Fibroblast of upper back skin (primary cell): ENCODE measurements at regions not wholly inside any gene's neighbourhood (a gene's known extent, or its start where the extent isn't known, plus 50 kb on each side); places are given as distances from the start of the nearest gene placed in this dataset.

ENCODE experiments used
- DNase-seq: peaks from one replicate; pipeline ENCODE4 v3.0.0-alpha.2; 2013

DNA sequence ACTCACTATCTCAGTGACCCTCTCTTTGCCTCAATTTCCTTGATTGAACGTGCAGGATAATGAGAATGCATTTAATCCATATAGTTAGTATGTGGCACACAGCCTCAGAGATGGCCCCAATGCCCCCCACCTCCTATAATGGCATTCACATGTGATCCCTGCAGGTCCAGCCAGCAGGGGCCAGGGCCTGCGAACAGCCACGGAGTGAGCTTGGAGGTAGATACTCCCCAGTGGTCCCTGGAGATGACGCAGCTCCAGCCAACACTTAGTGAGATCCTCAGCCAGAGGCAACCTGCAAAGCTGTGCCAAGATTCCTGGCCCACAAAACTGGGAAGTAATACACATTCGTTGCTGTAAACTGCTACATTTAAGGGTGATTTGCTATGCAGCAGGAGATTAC lies 184.9 kb upstream of the NSMCE3 start:
- DNase-seq = peak; percentile 3

- no peak for DNase-seq
Observed at GRCh38 chr15:29452881-29453731, 183.5 kb upstream of the NSMCE3 start.

- no peak for DNase-seq
Observed at GRCh38 chr15:29451201-29451781, 181.7 kb upstream of the NSMCE3 start.

DNA sequence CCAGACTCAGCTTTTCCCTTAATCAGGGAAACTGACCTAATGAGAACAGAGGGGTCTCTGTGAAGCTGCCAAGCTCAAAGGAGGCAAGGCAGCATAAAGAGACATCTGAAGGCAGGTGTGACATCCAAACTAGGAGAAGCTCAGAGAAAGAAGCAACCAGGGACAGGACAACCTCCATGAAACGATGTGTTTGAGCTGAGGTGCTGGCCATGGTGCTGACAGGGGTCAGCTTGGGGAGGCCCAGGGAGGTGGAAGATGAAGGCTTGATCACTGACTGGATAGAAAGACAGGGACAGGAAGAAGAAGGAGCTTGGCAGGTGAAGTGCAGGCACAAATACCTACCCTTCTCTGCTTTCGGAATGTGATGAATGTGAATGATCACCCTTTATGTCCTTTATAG lies 179.5 kb upstream of the NSMCE3 start:
- peak; percentile 8 for DNase-seq

DNA sequence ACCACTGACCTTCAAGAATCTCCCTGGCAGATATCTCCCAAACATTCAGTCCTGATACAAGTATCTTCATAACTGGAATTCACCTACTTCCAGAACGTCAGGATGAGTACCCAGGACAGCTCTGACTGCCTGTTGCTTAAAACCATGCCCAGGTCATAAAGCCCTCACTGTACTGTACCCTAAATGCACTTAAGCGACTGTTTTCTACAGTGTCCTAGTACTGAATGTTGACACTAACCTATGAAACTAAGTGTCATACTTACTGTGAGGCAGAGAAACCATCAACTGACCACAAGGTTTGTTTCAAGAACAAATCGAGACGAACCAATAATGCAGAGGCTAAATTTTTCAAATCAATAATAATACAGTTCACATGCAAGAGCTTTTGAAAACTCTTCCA lies 178.7 kb upstream of the NSMCE3 start:
- DNase-seq = no peak

DNA sequence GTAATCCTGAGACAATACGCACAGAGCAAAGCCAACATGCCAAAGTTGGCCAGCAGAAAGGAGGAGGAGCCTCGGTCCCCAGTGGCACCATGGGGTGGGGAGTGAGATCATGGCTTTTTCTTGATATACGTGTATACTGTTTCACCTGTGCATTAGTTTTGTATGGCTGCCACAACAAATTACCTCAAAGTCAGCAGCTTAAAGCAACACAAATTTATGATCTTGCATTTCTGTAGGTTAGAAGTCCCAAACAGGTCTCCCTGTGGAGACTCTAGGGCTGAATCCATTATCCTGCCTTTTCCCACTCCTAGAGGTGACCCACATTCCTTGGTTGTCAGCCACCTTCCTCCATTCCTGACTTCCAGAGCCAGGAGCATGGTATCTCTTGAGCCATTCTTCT lies 176.9 kb upstream of the NSMCE3 start:
- DNase-seq = no peak

DNA sequence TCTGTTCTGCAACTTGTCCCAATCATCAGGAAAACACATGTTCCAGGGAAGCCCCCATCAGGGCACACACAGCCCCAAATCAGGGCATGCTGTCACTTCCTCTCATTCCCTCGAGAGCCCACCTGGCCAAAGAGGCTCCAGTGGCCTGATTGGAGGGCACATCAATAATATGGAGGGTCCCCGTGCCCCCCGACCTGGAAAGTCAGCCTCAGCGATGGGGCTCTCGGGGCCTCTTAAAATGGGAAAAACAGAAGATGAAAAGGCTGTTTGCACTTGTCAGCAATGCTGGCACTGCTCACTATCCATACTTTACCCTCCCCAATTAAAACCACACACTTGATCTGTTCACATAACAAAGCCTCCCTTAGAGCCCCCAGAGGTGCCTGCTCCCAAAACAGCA lies 172.9 kb upstream of the NSMCE3 start:
- no peak for DNase-seq

GRCh38 chr15:29440541-29440940 lies 170.9 kb upstream of the NSMCE3 start:
- no peak for DNase-seq

- no peak for DNase-seq
Observed at GRCh38 chr15:29438703-29439055, 169.1 kb upstream of the NSMCE3 start.

DNA sequence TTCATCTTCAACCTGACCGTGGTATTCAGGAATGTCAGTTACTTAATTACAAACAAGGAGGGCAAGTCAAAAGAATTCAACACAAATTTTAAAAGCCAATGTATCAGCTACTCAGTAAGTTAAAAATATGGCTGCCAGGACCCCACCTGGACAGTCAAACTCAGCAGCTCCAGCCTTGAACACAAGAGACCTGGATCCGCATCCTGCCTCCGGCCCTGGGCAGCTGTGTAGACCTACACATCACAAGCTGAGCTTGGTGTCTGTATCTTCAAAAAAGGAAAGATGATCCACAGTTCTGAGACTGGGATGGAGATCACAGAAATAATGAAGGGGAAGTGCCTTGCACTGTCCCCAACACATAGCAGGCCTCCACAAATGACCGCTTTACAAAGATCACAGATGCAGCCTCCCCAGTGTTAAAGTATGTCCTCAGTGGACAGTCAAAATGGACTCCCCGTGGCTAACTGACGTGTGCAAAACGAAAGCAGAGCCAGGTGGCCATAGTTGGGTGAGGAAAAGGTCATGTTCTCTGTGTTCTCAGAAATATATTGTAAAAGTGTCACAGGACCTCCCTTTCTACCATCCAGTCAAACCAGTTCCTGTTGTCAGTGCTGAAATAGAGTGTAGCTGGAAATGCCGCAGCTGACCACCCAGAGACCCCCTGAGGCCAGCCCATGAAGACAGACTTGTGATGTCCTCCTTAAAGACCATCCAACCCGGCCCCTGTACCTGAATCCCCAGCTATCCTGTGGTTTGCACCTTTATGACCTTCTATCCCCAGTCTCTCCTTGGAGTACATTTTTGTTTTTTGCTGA lies 168.5 kb upstream of the NSMCE3 start:
- no peak for DNase-seq

DNA sequence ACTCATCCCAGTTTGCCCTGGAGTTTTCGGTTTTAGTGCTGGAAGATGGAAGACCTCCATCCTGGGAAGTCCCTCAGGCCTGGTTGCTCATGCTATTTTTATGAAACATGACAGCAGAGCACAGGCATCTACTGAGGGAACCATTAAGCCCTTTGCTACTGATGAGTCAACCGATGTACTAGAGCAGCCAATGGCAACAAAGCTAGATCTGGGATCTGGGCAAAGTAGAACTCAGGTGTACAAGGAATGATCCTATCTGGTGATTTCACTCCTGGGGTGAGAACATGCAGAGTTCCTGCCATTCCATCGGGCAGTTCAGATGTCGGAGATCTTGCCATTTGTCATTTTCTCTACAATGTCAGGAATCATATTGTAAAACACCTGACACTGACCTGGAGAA lies 166.2 kb upstream of the NSMCE3 start:
- no peak for DNase-seq

GRCh38 chr15:29434280-29434679 lies 164.7 kb upstream of the NSMCE3 start:
- DNase-seq = no peak

GRCh38 chr15:29433507-29434248 lies 164.1 kb upstream of the NSMCE3 start:
- no peak for DNase-seq

DNA sequence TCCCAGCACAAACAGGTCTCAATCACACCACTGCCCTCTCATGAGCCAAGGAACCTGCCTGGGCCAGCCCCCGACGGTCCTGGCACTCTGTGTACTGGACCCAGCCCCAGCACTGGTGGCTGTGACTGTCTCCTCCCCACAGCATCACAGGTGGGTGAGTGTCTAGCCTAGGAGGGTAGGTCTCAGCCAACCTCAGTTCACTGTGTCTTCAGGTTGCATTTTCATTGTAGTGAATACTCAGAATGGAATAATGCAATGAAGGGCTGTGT lies 163.4 kb upstream of the NSMCE3 start:
- no peak for DNase-seq

GRCh38 chr15:29432191-29433049 lies 162.8 kb upstream of the NSMCE3 start:
- DNase-seq = no peak

DNA sequence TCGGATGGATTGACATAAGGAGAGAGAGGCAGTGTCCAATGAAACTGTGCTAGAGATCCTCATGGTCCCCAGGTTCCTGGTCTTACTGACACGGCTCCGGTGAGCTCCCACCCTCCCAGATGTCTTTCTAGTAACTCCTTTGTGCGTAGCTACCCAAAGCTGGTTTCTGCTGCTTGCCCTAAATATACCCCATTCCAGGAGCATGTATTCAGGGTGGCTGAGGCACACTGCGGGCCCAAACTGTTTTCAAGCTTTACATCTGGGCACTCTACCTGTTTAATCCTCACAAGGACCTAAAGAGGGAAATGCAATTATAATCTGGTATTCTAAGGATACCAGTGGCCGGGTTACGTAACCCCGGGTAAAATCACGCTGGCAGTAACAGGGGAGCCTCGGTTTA lies 161.2 kb upstream of the NSMCE3 start:
- DNase-seq = no peak

DNA sequence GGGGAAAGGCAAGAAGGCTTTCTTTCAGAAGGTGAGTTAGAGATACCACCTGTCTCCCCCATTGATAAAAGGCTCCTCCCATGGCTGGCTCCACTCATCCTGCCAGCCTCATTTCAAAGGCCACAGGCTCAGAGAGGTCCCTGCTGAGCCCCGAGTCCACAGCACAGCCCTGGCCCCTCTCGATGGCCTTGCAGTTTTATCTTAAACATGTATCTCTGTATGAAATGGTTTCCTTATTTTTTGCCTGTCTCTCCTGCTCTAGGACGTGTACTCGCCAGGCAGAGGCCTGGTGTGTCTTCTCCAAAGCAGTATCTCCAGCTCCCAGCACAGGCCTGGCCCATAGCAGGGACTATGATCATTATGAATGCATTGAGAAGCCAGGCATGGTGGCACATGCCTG lies 160.5 kb upstream of the NSMCE3 start:
- DNase-seq = no peak

- DNase-seq = no peak
Observed at GRCh38 chr15:29429584-29429983, 160.0 kb upstream of the NSMCE3 start.

DNA sequence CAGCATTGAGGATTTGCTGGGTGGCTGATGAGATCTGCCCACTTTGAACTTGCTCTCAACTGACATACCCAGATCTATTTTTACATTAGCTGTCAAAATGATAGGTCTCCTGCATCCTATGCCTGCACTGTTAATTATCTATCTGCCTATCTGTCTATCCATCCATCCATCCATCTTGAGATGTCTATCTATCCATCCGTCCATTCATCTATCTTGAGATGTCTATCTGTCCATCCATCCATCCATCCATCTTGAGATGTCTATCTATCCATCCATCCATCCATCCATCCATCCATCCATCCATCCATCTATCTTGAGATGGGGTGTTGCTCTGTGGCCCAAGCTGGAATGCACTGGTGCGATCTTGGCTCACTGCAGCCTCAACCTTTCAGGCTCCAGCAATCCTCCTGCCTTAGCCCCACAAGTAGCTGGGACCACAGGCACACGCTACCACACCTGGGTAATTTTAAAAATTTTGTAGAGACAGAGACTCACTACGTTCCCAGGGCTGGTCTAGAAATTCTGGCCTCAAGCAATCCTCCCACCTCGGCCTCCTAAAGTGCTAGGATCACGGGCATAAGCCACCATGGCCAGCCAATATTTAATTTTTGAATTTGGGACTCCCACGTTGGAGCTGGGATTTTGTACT lies 159.4 kb upstream of the NSMCE3 start:
- DNase-seq = no peak

DNA sequence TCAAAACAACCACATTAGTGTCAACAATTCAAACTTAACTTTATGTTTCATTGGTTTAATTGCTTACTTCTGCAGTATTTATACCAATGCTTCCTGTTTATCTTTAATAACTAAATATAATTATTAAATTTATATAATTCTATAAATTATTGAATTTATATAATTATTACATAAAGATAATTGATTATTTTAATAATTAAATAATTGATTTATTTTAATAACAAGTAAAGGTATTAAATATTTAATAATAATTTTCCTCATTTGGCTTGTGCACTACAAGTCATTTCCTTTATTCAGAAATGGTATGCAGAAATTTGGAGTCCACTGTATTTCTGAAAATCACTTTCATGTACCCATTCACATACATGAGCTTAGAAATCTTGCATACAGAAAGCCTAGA lies 156.2 kb upstream of the NSMCE3 start:
- DNase-seq = no peak

GRCh38 chr15:29424118-29424517 lies 154.5 kb upstream of the NSMCE3 start:
- no peak for DNase-seq

DNA sequence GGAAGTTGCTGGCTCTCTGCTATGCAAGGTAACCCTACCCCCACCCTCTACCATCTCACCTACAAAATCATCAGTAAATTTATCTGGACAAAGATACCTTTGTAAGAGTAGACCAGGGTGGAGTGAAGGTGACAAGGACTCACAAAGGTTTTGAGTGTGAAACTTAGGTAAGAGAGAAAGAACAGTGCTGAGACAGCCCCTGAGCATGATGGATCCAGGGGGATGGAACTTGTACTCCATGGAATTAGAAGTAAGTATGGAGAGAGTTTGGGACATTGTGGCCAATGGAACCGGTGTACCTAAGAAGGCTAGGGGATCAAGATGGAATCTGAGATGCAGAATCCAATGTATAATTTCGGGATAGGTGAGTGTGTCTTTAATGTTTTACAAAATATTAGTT lies 153.0 kb upstream of the NSMCE3 start:
- no peak for DNase-seq
